ENCODE measurements at regions not wholly inside any gene's neighbourhood (a gene's known extent, or its start where the extent isn't known, plus 50 kb on each side); places are given as distances from the start of the nearest gene placed in this dataset.

DNA sequence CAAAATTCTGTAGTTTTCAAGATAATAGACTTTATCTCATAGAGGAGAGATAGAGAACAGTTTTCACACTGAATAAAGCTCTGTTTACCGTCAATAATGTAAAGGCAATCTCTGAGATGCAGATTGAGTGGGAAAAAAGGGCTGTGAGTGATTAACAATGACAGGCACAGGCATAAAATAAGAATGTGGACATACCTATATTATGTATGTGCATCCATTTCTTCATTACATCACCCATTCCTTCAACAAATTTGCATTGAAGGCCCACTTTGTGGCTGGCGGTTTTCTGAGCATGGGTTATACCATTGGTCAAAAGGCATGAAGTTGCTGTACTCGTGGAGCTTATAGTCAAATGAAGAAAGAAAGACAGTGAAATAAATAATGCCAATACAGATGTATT lies 1431.0 kb downstream of the AACS start:
- no peak for DNase-seq (ENCODE audit: low read depth)

DNA sequence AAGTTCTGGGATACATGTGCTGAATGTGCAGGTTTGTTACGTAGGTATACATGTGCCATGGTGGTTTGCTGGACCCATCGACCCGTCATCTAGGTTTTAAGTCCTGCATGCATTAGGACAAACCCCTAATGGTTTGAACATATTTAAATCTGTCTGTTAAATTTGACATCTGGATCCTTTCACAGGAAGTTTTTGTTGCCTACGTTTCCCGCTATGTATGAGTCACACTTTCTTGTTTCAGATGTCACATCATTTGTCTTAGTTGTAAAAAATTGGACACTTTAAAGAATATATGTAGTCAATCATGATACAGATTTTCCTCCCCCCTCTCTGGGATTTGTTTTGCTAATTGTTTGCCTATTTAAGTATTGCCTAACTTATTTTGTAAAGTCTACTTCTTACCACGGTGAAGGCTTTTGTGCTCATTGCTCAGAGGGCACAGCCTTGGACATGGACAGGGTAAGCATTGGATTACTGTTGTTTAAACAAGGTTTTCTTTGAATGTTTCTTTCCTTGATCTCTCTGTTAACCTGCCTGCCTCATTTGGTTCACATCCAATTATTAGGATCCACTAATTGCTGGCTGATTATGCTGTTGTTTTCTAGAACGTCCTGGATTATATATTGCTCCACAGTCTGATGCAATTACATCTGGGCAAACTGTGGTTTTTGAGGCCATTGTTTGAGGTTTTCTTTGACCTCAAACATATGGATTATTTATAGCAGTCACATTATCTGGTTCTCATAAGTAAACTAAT lies 1441.4 kb downstream of the AACS start:
- DNase-seq (ENCODE audit: low read depth): no peak

DNA sequence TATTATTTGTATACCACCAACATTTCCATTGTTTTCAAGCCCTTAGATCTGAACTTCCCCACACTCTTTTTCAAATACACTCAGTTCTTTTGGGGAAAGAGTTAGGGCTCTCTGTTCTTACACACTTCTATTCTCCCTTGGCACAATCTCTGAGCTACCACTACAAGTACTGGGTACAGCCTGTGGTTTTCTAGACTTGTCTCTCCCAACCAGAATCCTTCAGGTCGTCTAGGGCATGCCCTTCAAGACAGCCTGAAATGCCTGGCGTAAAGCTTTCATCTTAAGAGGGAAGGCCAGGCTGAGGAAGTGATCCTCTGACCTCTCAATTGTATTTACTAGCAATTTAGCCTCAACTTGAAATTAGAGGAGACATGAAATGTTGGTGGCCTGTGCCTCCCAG lies 1442.0 kb downstream of the AACS start:
- no peak for DNase-seq (ENCODE audit: low read depth)

DNA sequence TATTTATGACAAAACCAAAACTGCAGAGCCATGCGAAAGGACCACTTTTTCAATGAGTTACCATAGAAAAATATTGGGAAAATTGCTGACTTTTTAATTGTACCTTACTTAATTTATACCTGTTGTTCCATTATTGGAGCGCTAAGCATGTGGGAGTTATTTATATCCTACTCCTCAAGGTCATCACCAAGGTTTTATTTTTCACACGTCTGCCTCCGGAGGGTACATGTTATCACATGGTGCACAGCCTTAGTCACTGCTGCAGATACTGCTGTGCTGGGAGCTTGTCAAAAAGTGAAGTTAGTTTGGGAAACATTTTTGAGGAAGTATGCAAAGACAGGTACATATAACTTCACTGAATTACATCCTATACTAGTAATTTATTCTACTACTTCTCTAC lies 1444.3 kb downstream of the AACS start:
- no peak for DNase-seq (ENCODE audit: low read depth)

DNA sequence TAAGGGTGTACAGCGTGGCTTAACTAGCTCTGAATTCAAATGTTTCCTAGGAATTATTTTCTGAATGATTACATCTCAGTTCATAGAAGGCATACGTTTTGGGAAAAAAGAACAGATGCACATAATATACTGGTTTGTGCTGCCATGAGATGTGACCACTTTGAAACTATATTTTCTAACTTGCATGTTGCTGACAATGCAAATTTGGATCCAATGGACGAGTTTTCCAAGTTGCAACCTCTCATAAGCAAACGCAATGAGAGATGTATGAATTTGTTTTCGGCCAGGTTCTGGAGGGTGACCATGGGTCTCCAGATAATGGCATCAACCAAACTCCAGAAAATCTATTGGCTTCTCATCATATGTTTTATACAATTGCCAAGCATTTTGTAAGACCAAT lies 1445.4 kb downstream of the AACS start:
- no peak for DNase-seq (ENCODE audit: low read depth)

DNA sequence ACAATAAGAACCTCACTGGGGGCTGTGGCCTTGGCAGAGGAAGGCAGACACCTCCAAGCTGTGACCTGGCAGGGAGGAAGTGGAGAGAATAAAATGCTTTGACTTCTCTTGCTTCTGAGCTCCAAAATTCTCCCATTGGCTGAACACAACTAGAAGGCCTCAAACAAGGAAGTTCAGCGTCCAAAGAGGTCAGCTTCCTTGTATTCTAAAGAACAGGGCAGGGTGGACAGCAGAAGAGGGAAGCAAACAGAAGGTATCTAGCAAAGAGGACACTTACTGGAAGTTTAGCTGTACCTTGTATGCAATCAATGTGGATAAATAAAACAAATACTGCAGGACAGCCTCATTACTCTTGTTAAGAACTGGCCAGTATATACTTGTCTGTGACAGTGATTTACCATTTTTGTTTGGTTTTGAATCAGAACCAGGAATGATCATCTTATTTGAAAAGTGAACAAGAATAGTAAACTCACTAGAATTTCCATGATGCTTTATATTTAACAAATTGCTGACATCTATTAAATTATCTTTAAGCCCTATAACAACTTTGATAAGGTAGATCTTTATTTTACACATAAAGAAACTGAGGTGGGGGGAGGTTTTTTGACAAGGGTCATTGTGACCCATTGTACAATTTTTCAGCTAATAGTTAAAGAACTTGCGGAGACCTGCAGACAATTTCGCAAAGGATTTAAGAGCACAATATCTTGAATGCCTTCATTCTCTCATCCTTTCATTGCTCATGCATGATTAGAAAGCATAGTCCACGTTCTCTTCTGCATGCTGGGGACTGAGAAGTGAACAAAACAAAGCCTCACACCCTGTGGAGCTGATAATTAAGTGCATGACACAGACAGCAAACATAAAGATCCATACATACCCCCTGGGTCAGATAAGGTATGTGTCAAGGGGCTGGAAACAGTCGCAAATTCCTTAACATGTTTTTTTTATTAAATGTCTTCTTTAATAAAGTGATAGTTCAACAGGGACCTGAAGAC lies 1448.0 kb downstream of the AACS start:
- no peak for DNase-seq (ENCODE audit: low read depth)

DNA sequence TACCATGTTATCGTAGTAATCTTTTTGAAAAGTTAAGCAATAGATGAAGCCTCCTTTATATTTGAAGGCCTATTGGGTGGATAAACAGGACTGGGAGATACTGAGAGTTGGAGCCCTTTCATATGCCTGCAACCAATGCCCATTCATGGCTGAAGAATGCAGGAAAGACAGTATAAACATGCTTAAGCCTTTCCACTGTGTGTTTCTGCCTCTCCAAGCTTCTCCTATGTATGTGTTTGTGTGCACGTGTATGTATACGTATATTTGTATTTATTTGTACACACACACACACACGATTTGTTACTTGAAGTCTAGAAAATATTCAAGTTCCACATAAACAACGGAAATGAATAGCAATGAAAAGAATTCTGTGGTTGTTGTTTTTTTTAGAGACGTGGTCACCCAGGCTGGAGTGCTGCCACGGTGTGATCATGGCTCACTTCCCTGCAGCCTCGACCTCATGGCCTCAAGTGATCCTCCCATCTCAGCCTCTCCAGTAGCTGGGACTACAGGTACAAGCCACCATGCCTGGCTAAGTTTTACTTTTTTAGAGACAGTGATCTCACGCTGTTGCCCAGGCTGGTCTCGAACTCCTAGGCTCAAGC lies 1453.5 kb downstream of the AACS start:
- peak; percentile 32 for DNase-seq (ENCODE audit: low read depth)

DNA sequence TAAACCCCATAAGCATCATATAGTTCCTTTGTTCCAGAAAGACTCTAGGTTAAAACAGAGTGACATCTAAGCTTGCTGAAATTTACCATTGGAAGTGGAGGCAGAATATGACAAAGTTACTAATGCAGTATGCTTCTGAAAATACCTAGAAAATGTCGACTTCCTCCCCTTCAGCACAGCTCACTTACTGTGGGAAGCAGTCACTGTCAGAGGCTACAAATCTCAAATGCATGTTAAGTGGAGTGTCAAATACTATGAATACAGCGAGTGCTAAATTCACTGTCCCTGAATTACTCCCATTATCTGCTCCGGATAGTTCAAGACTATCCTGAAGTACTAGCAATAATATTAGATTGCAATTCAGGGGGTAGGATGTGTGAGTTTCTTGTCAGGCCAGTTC lies 1454.6 kb downstream of the AACS start:
- DNase-seq (ENCODE audit: low read depth): no peak

DNA sequence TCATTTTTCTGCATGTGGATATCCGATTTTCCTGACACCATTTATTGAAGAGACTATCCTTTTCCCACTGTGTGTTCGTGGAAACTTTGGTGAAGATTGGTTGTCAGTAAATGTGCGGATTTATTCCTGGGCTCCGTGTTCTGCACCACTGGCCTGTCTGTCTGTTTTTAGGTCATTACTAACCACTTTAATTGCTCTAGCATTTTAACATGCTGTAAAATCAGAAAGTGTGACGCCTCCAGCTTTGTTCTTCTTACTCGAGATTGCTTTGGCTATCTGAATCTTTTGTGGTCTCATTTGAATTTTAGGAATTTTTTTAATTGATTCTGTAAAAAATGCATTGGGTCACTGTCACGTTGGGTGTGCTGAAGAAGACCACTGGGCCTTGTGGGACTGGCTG lies 1458.7 kb downstream of the AACS start:
- DNase-seq (ENCODE audit: low read depth): no peak

DNA sequence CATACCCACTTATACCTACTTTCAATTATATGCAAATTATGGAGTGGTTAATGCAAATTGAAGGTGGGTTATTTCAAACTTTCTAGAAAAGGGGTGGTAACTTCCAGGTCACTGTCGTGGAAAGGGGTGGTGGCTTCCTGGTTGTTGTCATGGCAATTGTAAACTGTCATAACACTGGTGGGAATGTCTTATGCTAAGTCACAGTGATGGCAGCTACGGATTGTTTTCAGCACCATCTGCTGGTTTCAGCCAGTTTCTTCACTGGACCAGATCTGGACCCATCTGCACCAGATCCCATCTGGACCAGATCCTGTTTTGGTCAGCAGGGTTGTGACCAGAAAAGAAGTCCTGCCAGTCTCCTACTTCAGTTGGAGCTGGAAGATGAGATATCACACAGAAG lies 1469.3 kb downstream of the AACS start:
- no peak for DNase-seq (ENCODE audit: low read depth)

DNA sequence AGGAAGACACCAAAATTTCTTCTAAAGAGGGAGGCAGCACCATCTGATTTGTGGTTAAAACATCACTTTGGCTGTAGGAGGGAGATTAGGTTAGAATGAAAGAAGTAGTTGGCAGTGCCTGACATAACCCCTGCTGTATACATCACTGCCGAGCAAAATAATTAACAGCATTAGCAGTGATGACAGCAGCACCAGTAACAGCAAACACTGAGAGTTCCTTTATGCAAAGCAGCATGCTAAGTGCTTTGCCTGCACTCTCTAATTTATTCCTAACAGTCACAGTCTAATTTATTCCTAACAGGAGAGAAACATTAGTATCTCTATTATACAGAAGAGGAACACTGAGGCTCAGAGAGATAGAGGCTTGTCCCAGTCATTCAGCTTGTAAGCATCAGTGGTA lies 1469.7 kb downstream of the AACS start:
- DNase-seq (ENCODE audit: low read depth): no peak

DNA sequence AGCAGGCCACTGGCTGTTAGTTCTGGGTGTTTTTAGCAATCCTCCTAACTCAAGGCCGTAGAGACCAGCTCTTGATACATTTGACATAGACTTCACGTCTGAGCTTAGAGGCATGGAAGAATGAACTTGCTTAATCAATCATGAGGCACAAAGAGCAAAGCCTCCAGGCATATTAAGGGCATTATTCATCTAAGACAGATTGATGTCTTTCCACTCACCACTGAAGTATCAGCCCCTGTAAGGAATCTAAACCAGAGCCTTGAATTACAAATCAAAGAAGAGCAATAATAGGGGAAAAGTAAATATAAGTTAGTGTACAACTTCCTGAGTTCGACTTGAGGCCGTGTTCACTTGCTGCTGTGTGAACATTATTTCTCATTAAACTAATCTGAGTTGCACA lies 1470.7 kb downstream of the AACS start:
- DNase-seq (ENCODE audit: low read depth): no peak

DNA sequence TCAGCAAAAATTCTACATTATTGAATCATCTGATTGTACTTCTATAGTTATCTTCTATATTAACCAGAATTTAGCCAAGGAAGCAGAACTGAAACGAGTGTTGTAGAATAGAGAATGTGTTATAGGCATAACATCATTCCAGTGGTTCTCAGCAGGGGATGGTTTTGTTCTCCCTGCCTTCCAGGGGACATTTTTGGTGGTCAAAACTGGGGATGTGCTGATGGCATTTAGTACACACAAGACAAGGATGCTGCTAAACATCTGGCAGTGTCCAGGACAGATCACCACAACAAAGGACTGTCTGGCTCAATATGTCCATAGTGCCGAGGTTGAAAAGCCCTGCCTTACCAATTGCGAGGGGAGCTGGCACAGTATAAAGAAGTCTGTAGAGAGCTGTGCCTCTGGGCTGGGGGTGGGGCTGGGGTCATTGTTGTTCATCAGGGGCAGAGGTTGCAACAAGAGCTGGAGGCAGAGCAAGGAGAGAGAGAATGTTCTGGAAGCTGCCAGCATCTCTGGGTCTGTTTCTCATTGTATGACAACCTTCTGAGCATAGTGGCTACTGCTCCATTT lies 1472.8 kb downstream of the AACS start:
- DNase-seq (ENCODE audit: low read depth): no peak

DNA sequence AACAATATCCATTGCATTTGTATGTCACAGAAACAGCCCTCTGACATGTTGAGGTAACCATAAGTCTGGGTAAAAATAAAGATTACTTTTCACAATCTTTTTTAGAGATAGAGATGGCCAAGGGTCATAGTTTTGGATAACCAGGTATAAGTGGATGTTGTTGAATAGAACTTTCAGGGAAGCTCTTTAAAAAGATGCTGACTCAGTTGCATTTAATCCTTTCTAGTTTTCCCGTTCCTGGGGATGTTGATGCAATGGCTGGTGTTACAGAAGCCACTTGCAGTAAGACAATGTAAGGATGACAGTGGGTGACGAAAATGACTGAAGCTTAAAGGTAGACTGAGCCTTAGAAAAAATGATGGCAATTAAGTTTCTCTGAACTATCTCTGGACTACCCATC lies 1473.7 kb downstream of the AACS start:
- DNase-seq (ENCODE audit: low read depth): no peak

DNA sequence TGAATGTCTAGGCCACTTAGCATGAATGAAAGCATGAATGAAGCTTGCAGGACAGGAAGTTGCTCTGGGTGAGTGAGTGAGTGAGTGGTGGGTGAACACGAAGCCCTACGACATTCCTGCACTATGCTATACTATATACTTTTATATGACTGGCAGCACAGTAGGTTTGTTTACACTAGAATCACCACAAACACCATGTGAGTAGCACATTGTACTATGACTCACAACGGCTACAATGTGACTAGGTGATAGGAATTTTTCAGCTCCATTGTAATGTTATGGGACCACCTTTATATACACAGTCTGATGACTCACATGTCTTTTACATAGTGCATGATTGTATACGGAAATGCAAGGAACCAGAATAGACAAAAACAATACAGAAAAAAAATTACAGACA lies 1480.2 kb downstream of the AACS start:
- no peak for DNase-seq (ENCODE audit: low read depth)

DNA sequence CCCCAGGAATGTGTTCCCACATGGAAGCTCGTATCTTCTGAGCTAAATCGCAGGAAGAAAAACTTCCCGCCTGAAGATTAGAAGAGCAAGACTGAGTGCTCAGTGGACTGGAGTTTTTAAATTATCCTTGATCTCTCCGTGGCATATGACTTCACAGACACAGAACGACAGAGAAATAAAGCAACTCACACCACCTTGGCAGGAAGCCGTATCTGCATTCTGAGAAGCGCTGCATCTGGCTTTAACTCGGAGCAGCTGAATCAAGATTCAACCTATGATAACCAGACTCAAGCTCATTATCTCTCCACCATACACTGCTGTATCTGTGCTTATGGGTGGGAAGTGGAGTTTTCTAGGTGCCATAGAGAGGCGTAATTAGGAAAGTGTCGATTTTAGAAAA lies 1482.7 kb downstream of the AACS start:
- DNase-seq (ENCODE audit: low read depth): no peak

DNA sequence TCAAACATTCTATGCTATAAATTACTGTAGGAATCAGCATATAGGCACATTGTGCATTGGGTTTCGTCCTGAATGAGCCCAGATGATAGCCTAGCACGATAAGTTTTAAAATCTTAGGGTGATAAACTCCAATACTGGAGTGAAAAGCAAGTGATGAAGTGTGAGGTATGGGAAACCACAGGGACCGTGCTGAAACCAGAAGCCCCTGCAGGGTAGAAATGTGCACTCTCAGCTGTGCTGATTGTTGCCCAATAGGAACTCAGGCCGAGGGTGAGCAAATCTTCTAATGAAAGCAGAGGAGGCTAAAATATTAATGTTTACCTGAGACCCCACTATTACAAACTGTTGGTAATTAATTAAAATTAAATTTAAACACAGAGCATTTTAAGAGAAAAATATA lies 1486.6 kb downstream of the AACS start:
- no peak for DNase-seq (ENCODE audit: low read depth)

DNA sequence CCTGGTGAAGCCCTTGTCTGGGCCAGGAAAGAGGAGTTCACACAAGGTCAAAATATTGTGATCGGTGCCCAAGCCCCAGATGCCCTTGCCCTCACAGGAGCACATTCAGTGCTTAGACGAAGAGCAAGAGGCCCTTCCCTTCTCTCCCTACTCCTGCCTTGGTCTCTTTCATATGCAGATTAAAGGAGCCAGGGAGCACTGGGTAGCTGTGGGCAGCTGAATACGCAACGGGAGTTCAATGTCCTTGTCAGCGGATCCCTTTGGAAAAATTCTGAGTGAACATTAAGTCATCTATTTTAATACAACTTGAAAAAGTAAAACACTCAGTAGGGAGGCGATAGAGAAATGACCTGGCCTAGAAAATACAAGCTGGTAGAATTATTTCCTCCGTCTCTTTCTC lies 1489.4 kb downstream of the AACS start:
- DNase-seq (ENCODE audit: low read depth): no peak

DNA sequence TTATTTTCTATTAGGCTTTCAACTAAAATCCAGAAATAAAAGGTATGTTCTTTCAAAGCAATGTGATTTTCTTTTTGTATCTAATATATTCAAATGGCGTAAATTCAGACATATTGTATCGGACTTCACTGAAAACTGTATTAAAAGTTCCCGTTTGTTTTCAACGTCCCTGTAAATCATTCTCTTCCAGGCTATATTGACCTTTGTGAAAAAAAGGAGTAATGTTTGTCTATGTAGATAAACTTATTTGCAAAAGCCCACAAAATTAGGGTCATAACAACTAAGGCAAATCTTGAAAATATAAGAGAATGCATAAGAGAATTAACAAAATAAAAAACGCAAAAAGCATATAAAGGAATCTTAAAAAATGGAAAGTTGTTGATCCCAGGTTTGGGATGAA lies 1492.4 kb downstream of the AACS start:
- no peak for DNase-seq (ENCODE audit: low read depth)

DNA sequence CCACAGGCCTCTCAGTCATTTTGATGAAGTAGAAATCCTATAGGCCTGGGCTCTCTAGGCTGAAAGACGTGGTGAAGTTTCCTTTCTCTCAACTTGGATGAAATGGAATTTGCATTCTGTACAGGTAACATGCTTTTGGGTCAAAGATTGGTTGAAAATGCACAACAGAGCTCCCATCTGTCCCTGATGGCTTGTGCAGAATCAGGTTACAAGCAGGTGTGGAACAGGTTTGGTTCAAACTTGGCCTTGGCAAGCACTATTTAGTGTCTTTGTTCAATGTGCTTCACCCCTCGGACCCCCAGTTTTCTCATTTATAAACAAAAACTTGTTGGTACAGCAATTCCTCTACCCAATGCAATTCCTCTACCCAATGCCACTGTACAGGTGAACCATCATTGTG lies 1493.0 kb downstream of the AACS start:
- DNase-seq (ENCODE audit: low read depth): no peak

DNA sequence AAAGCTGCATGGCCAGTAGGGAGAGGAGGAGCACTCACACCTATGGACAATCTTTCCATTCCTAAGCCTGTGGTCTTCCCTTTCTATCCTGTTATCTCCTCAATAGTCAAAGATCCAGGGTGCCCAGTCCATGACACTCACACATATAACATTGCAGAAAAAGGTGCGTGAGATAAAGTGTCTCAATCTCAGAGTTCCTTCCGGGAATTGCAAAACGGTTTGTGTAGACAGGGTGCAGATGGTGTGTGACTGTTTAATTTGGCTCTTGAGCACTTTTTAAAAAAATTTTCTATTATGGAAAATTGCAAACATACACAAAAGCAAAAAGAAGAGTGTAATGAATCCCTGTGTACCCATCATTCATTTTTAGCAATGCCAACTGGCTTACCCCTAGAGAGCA lies 1493.6 kb downstream of the AACS start:
- no peak for DNase-seq (ENCODE audit: low read depth)

DNA sequence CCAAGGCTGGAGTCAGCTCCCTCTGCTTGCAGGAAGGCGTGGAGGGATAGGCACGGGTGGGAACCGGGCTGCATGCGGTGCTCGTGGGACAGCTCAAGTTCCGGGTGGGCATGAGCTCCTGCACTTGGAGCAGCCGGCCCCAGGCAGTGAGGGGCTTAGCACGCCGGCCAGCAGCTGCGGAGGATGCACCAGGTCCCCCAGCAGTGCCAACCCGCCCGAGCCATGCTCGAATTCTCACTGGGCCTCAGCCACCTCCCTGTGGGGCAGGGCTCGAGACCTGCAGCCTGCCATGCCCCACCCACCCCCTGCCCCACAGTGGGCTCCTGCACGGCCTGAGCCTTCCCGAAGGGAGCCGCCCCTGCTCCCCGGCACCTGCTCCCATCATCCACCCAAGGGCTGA lies 1501.8 kb downstream of the AACS start:
- DNase-seq (ENCODE audit: low read depth): no peak

Data from Daoy (cell line).